Progenitor cell of endocrine pancreas (in vitro differentiated cells): ENCODE measurements at regions not wholly inside any gene's neighbourhood (a gene's known extent, or its start where the extent isn't known, plus 50 kb on each side); places are given as distances from the start of the nearest gene placed in this dataset.

ENCODE experiments used
- DNase-seq: peaks from one replicate; pipeline ENCODE4 v3.0.0; 2021; ENCODE audit warnings: low spot score; ENCODE audit not compliant: unreplicated experiment
- H3K27ac Mint-ChIP-seq: 2 replicates; pipeline ENCODE4 v1.8.0; 2021; ENCODE audit warnings: mild to moderate bottlenecking, moderate library complexity, mixed read lengths
- H3K27me3 Mint-ChIP-seq: 2 replicates; pipeline ENCODE4 v1.8.0; 2021; ENCODE audit warnings: mixed read lengths
- H3K36me3 Mint-ChIP-seq: 2 replicates; pipeline ENCODE4 v1.8.0; 2022; ENCODE audit warnings: mixed read lengths; ENCODE audit not compliant: insufficient read depth
- H3K4me1 Mint-ChIP-seq: 2 replicates; pipeline ENCODE4 v1.8.0; 2021; ENCODE audit warnings: low read depth, mixed read lengths
- H3K4me3 Mint-ChIP-seq: 2 replicates; pipeline ENCODE4 v1.8.0; 2021; ENCODE audit warnings: low read depth, mild to moderate bottlenecking, moderate library complexity, mixed read lengths
- H3K9me3 Mint-ChIP-seq: 2 replicates; pipeline ENCODE4 v1.8.0; 2021; ENCODE audit warnings: low read depth, mixed read lengths
- TF ChIP-seq, protein P1 (sequence below): fragments of 200-600 bp; sonication (generic); IDR thresholded peaks from one replicate; pipeline ENCODE4 v1.5.0; 2021; ENCODE audit warnings: antibody characterized with exemption, mild to moderate bottlenecking; ENCODE audit not compliant: unreplicated experiment

DNA sequence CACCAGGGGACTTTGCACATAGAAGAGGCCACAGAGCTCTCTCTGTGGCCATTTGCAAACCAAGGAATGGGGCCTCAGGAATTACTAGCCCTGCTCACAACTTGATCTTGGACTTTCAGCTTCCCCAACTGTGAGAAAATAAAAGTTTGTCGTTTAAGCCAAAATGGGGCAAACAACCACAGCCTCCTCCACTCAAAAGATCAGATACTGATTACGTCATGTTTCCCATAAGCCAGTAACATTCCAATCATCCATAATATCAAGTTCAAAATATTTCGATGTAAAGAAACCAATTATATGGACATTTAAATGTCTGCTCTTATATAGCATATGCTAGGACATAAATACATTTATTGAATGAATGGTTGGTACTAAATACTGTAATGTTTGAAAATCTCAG lies 307.5 kb upstream of the HAND2 start:
- Mint-ChIP-seq H3K4me3 (no peak overlapping the region), H3K4me1 (no peaks in the 10 kb centered on the region), H3K9me3 (peaks cover 5% of the 10 kb centered on the region), H3K36me3 (no peaks in the 10 kb centered on the region), H3K27me3 (peaks cover 2% of the 10 kb centered on the region), H3K27ac (no peak overlapping the region)
- no peak for DNase-seq
- TF ChIP-seq, protein P1, sequence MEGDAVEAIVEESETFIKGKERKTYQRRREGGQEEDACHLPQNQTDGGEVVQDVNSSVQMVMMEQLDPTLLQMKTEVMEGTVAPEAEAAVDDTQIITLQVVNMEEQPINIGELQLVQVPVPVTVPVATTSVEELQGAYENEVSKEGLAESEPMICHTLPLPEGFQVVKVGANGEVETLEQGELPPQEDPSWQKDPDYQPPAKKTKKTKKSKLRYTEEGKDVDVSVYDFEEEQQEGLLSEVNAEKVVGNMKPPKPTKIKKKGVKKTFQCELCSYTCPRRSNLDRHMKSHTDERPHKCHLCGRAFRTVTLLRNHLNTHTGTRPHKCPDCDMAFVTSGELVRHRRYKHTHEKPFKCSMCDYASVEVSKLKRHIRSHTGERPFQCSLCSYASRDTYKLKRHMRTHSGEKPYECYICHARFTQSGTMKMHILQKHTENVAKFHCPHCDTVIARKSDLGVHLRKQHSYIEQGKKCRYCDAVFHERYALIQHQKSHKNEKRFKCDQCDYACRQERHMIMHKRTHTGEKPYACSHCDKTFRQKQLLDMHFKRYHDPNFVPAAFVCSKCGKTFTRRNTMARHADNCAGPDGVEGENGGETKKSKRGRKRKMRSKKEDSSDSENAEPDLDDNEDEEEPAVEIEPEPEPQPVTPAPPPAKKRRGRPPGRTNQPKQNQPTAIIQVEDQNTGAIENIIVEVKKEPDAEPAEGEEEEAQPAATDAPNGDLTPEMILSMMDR, result no peak

DNA sequence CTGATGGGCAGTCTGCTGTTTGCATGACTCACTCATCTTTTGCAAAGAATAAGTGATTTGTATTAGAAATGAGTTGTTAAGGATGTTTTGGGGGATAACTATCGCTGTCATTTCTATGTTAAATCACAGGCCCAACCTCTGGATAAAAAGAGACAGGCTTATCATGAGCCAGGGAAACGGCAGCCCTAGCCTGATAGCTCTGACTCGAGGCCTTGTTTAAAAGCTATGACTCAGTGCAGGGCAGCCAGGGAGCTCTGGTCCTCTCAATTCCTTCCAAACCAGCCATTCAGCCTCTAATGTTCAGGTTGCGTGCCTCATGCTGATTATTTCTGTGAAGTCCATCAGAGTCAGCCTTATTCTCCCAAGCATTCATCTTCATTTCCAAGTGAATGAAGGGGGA lies 305.9 kb upstream of the HAND2 start:
- H3K36me3 Mint-ChIP-seq, result no peaks in the 10 kb centered on the region
- no peaks in the 10 kb centered on the region for H3K4me1 Mint-ChIP-seq
- H3K9me3 Mint-ChIP-seq, result no peaks in the 10 kb centered on the region
- H3K27ac Mint-ChIP-seq, result no peak overlapping the region
- DNase-seq, result no peak
- peaks cover 2% of the 10 kb centered on the region for H3K27me3 Mint-ChIP-seq
- TF ChIP-seq, protein P1, result no peak
- H3K4me3 Mint-ChIP-seq, result no peak overlapping the region

DNA sequence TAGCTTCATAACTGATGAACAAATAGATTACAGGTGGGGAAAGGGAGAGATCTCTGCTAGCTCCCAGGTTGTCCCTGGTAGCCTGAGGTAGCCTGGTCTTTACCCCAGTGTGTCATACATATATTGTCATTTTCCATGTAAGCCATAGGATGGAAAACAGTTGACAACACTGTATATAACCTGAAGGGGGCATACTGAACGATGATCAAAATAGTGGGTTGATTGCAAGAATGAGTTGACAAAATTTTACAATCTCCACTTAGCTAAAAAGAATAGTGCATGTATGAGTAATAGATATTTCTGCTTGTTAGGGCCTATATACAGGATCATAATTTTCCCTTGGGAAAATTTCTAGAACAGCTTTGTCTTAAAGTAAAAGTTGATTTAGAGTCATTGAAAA lies 304.1 kb upstream of the HAND2 start:
- H3K27me3 Mint-ChIP-seq, result peaks cover 2% of the 10 kb centered on the region
- TF ChIP-seq, protein P1, result no peak

DNA sequence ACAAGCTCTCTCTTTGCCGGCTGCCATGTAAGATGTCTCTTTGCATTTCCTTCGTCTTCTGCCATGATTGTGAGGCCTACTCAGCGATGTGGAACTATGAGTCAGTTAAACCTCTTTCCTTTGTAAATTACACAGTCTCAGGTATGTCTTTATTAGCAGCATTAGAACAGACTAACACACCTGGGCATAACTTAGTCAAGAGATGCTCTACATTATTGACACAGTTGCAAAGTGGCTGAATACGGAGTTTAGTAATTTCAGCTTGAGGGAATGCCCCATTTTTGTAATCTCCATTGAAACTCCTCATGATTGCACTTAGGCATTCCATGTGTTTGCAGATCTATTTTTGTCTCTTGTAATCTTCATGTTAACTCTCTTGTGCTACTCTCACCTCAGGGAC lies 299.5 kb upstream of the HAND2 start:
- H3K9me3 Mint-ChIP-seq, result no peaks in the 10 kb centered on the region
- H3K4me1 Mint-ChIP-seq, result no peaks in the 10 kb centered on the region
- no peak for DNase-seq
- no peak overlapping the region for H3K27ac Mint-ChIP-seq
- peaks cover 2% of the 10 kb centered on the region for H3K27me3 Mint-ChIP-seq
- TF ChIP-seq, protein P1, result no peak
- no peak overlapping the region for H3K4me3 Mint-ChIP-seq
- H3K36me3 Mint-ChIP-seq, result no peaks in the 10 kb centered on the region

More for the DNA sequence above, 304.1 kb upstream of the HAND2 start:
- H3K4me3 Mint-ChIP-seq, result no peak overlapping the region
- H3K36me3 Mint-ChIP-seq, result no peaks in the 10 kb centered on the region
- no peak overlapping the region for H3K27ac Mint-ChIP-seq
- H3K4me1 Mint-ChIP-seq, result no peaks in the 10 kb centered on the region
- no peak for DNase-seq
- H3K9me3 Mint-ChIP-seq, result no peaks in the 10 kb centered on the region

DNA sequence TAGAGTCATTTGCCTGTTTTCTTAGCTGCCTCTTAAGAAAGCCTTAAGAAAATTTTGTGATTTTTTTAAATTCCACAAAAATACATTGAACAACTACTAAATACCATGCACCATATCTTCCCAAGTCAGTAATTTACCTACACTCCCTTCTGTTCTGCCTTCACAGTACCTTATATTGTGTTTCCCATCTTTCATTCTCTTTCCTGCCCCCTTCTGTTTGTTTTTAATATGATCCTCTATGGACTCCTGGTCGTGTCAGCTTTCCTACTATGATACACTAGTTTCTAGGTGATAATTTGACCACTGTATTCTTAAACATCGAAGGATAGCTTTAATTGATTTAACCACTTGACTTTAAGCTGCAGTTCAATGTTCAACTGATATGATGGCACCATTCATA lies 297.7 kb upstream of the HAND2 start:
- Mint-ChIP-seq H3K36me3 (no peaks in the 10 kb centered on the region), H3K4me1 (no peaks in the 10 kb centered on the region), H3K9me3 (no peaks in the 10 kb centered on the region), H3K4me3 (no peak overlapping the region), H3K27ac (no peak overlapping the region), H3K27me3 (no peaks in the 10 kb centered on the region)
- DNase-seq, result no peak
- TF ChIP-seq, protein P1, result no peak
